Suprapubic skin (tissue), 4 donors: ENCODE measurements at regions not wholly inside any gene's neighbourhood (a gene's known extent, or its start where the extent isn't known, plus 50 kb on each side); places are given as distances from the start of the nearest gene placed in this dataset.

Experiments used
- CTCF ChIP-seq, 2 donors: fragments of 200-600 bp in 1 of 2; fragments of 450-650 bp in 1 of 2; sonication (generic) in 1 of 2; IDR thresholded peaks; one replicate each; pipeline ENCODE4 v1.5.1; 2016 to 2019; ENCODE audit warnings: antibody characterized with exemption in 2 of 2, mild to moderate bottlenecking in 1 of 2, moderate library complexity in 1 of 2
- EP300 ChIP-seq: sonication (generic); formaldehyde crosslinking; IDR thresholded peaks from one replicate; pipeline ENCODE4 v1.6.1; 2017; ENCODE audit warnings: antibody characterized with exemption
- POLR2A ChIP-seq, 2 donors: fragments of 450-650 bp; IDR thresholded peaks; one replicate each; pipeline ENCODE4 v1.6.1; 2017; ENCODE audit warnings: antibody characterized with exemption in 2 of 2, mild to moderate bottlenecking in 2 of 2, moderate library complexity in 2 of 2
- POLR2AphosphoS5 ChIP-seq, 3 donors: sonication (generic); formaldehyde crosslinking; IDR thresholded peaks; one replicate each; pipeline ENCODE4 v1.6.1; 2017; ENCODE audit warnings: antibody characterized with exemption in 3 of 3

- TF ChIP-seq CTCF (IDR thresholded peaks at IDR 0.05) = no peak
- no peak for TF ChIP-seq EP300
- no peak for TF ChIP-seq POLR2A (IDR thresholded peaks at IDR 0.05)
- no peak for TF ChIP-seq POLR2AphosphoS5 (IDR thresholded peaks at IDR 0.05)
Measured at GRCh38 chr11:57905439-57905838, 118.2 kb upstream of the OR9Q1 start.
